Activated CD8-positive, alpha-beta memory T cell treated with anti-CD3 and anti-CD28 coated beads, Interleukin-2, amount 10 ng/mL, durations not matched to agents 7 days and 5 days (primary cell): ENCODE measurements at regions not wholly inside any gene's neighbourhood (a gene's known extent, or its start where the extent isn't known, plus 50 kb on each side); places are given as distances from the start of the nearest gene placed in this dataset.

Source experiments
- ATAC-seq: fragments of 150-1000 bp; cut with Tn5 transposase; one replicate; pipeline ENCODE4 v1.10.0; 2021; ENCODE audit warnings: moderate library complexity
- CTCF ChIA-PET: fragments of 350-600 bp; sonication (Branson Sonifier 250); formaldehyde crosslinking; loops from one replicate; lab custom pipeline; 2021; ENCODE audit warnings: antibody characterized with exemption; lab: Charles Lee
- DNase-seq: peaks from one replicate; pipeline ENCODE4 v3.0.0-alpha.2; 2020
- H3K27ac Mint-ChIP-seq: one replicate; pipeline ENCODE4 v1.8.0; 2021; ENCODE audit warnings: mild to moderate bottlenecking, mixed read lengths
- H3K27me3 Mint-ChIP-seq: one replicate; pipeline ENCODE4 v1.8.0; 2021; ENCODE audit warnings: mixed read lengths
- H3K36me3 Mint-ChIP-seq: one replicate; pipeline ENCODE4 v1.8.0; 2021; ENCODE audit warnings: mild to moderate bottlenecking, mixed read lengths
- H3K4me1 Mint-ChIP-seq: one replicate; pipeline ENCODE4 v1.8.0; 2021; ENCODE audit warnings: mixed read lengths
- H3K4me3 Mint-ChIP-seq: one replicate; pipeline ENCODE4 v1.8.0; 2021; ENCODE audit warnings: mild to moderate bottlenecking, moderate library complexity, mixed read lengths
- H3K9me3 Mint-ChIP-seq: one replicate; pipeline ENCODE4 v1.8.0; 2022; ENCODE audit warnings: low read depth, mixed read lengths

- H3K9me3 Mint-ChIP-seq = no peaks in the 10 kb centered on the region
- no peak overlapping the region for H3K27ac Mint-ChIP-seq
- no peak overlapping the region for H3K4me3 Mint-ChIP-seq
- CTCF ChIA-PET = no interaction called here
- no peak for DNase-seq
- no peaks in the 10 kb centered on the region for H3K4me1 Mint-ChIP-seq
- no peaks in the 10 kb centered on the region for H3K27me3 Mint-ChIP-seq
- ATAC-seq = no peak
- H3K36me3 Mint-ChIP-seq = no peaks in the 10 kb centered on the region
Measured at GRCh38 chr4:20496068-20496467, 204.2 kb upstream of the PACRGL start.

DNA sequence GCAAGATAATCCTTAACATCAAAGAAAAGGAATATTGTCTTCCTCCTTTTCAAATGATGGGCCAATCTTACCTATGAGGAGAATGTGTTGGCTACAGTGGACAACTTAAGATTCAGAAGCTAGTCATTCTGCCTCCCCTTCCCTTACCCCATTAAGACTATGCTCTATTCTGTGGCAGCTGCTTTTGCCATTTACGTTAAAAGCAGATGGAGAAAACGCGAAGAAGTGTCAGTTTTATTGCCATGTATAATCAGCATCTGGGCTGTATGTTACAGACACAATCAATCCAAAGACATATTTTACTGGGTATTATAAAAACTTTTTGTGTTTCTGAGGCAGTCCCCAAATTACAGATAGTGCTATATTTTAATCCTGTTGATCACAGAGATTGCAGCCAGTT, 196.1 kb upstream of the PACRGL start:
- Mint-ChIP-seq H3K4me1 (no peaks in the 10 kb centered on the region), H3K4me3 (no peak overlapping the region), H3K9me3 (no peaks in the 10 kb centered on the region), H3K36me3 (no peaks in the 10 kb centered on the region), H3K27me3 (no peaks in the 10 kb centered on the region), H3K27ac (no peak overlapping the region)
- ATAC-seq (no peak), DNase-seq (no peak)
- CTCF ChIA-PET = no interaction called here

GRCh38 chr4:20505927-20506326, 194.3 kb upstream of the PACRGL start:
- H3K27ac Mint-ChIP-seq = no peak overlapping the region
- no peaks in the 10 kb centered on the region for H3K9me3 Mint-ChIP-seq
- H3K27me3 Mint-ChIP-seq = no peaks in the 10 kb centered on the region
- no peaks in the 10 kb centered on the region for H3K4me1 Mint-ChIP-seq
- no peak overlapping the region for H3K4me3 Mint-ChIP-seq
- DNase-seq = no peak
- CTCF ChIA-PET = no interaction called here
- no peaks in the 10 kb centered on the region for H3K36me3 Mint-ChIP-seq
- ATAC-seq = no peak

DNA sequence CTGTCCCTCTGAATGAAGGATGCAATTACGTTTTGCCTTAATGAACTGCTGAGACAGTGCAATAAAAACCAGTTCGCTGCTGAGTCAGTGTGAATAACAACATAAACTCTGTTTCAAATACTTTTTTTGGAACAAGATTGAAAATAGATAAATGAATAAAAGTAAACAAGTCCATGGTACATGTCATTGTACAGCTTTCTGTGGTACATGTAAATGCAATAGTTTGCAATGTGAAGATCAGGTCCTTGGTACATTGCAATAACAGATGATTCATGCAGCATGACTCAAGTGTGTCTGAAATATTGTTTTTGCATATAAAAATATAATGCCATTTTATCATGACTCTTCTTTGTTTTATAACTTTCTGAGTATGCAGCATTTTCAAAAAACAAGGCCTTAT, 193.4 kb upstream of the PACRGL start:
- Mint-ChIP-seq H3K4me3 (no peak overlapping the region), H3K27ac (no peak overlapping the region), H3K27me3 (no peaks in the 10 kb centered on the region), H3K9me3 (no peaks in the 10 kb centered on the region), H3K4me1 (no peaks in the 10 kb centered on the region), H3K36me3 (no peaks in the 10 kb centered on the region)
- ATAC-seq (no peak), DNase-seq (no peak)
- CTCF ChIA-PET = no interaction called here

- Mint-ChIP-seq H3K4me1 (no peaks in the 10 kb centered on the region), H3K36me3 (no peaks in the 10 kb centered on the region), H3K27me3 (no peaks in the 10 kb centered on the region), H3K4me3 (no peak overlapping the region), H3K9me3 (no peaks in the 10 kb centered on the region), H3K27ac (no peak overlapping the region)
- CTCF ChIA-PET = no interaction called here
- no peak for ATAC-seq
- no peak for DNase-seq
Measured at GRCh38 chr4:20509315-20509714, 190.9 kb upstream of the PACRGL start.

DNA sequence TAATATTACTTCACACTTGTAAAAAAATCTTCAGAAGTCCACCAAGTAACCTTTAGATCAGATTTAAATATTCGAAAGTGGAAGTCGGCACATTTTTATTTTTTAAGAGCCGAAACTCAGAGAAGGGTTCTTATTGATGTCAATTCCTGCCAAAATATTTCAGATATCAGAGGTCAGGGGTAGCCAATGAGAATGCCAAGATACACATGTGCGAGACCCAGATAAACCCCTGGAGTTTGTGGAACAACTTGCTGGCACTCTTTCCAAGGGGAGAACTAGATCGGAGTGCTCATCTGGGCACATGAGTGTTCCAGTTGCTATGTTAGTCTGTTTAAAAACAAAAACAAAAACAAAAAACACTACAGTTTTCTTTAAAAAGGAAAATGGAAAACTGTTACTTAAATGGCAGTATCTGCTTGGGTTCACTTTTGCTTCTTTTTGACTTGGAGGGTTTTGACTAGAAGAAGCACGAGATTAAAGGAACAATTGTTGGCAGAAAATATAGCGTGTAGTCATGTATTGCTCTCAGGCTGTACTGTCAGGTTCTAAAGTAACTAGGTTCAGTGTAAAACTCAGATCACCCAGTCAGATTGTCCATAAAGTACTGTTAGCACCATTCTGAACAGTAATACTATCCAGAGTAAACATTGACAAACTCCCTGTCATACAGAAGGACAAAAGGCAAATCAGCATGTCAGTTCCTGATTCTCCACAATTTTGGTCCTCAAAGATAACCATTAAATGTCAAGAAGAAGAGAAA, 188.0 kb upstream of the PACRGL start:
- ATAC-seq (no peak), DNase-seq (no peak)
- H3K27ac Mint-ChIP-seq = no peak overlapping the region
- no peaks in the 10 kb centered on the region for H3K9me3 Mint-ChIP-seq
- CTCF ChIA-PET = no interaction called here
- H3K4me3 Mint-ChIP-seq = no peak overlapping the region
- no peaks in the 10 kb centered on the region for H3K4me1 Mint-ChIP-seq
- H3K27me3 Mint-ChIP-seq = no peaks in the 10 kb centered on the region
- no peaks in the 10 kb centered on the region for H3K36me3 Mint-ChIP-seq

- no peak overlapping the region for H3K4me3 Mint-ChIP-seq
- H3K4me1 Mint-ChIP-seq = no peaks in the 10 kb centered on the region
- no peaks in the 10 kb centered on the region for H3K9me3 Mint-ChIP-seq
- CTCF ChIA-PET = no interaction called here
- ATAC-seq = no peak
- H3K36me3 Mint-ChIP-seq = no peaks in the 10 kb centered on the region
- no peaks in the 10 kb centered on the region for H3K27me3 Mint-ChIP-seq
- H3K27ac Mint-ChIP-seq = no peak overlapping the region
- DNase-seq = no peak
Measured at GRCh38 chr4:20512985-20513384, 187.3 kb upstream of the PACRGL start.

DNA sequence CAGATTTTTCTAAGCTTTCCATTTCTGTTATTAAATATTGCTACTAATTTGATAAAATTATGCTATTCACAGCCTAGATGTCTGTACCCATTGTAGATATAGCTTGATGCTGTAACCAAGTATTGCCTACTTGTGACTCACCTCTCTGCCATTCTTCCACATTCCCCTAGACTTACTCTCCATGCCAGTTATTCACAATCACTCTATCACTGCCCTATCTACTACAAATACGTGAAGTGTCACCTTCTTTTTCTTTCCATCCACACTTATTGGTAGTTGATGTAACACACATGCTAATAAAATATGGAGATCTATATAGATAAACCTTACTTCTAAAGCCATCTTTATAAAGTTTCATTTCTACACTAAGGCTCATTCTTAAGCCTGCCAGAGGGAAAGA, 179.4 kb upstream of the PACRGL start:
- DNase-seq (no peak), ATAC-seq (no peak)
- Mint-ChIP-seq H3K4me3 (no peak overlapping the region), H3K27ac (no peak overlapping the region), H3K9me3 (no peaks in the 10 kb centered on the region), H3K27me3 (no peaks in the 10 kb centered on the region), H3K4me1 (no peaks in the 10 kb centered on the region), H3K36me3 (no peaks in the 10 kb centered on the region)
- CTCF ChIA-PET = interaction anchor here (0.6 kb wide), 1 partner anchor 16 kb away, joined by 4 read pairs; no protein-coding TSS in a partner anchor

DNA sequence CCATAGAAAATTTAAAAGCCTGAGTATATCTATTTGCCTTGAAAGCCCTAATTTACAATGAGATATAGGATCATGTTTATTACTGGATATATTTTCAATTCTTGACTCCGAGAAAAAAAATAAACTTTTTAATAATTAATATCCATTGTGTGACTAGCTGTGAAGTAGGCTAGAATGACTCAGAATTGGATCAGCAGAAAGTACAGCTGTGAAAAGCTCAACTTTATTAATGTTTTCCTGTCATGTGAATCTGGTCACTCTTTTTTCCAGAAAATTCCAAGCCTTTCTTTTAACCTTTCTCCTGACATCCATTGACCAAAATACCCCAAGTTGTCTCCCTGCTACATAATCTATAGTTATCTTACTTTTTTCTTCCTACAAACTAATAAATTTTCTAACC, 171.8 kb upstream of the PACRGL start:
- no peak overlapping the region for H3K27ac Mint-ChIP-seq
- no peaks in the 10 kb centered on the region for H3K9me3 Mint-ChIP-seq
- H3K4me3 Mint-ChIP-seq = no peak overlapping the region
- H3K4me1 Mint-ChIP-seq = no peaks in the 10 kb centered on the region
- ATAC-seq (no peak), DNase-seq (no peak)
- CTCF ChIA-PET = no interaction called here
- H3K36me3 Mint-ChIP-seq = no peaks in the 10 kb centered on the region
- H3K27me3 Mint-ChIP-seq = no peaks in the 10 kb centered on the region

- H3K36me3 Mint-ChIP-seq = no peaks in the 10 kb centered on the region
- ATAC-seq = no peak
- H3K9me3 Mint-ChIP-seq = no peaks in the 10 kb centered on the region
- no peak overlapping the region for H3K4me3 Mint-ChIP-seq
- no peak overlapping the region for H3K27ac Mint-ChIP-seq
- no peaks in the 10 kb centered on the region for H3K4me1 Mint-ChIP-seq
- CTCF ChIA-PET = no interaction called here
- DNase-seq = no peak
- no peaks in the 10 kb centered on the region for H3K27me3 Mint-ChIP-seq
Measured at GRCh38 chr4:20529691-20530090, 170.6 kb upstream of the PACRGL start.

GRCh38 chr4:20532116-20532790, 168.0 kb upstream of the PACRGL start:
- ATAC-seq = no peak
- H3K4me1 Mint-ChIP-seq = no peaks in the 10 kb centered on the region
- CTCF ChIA-PET = no interaction called here

DNA sequence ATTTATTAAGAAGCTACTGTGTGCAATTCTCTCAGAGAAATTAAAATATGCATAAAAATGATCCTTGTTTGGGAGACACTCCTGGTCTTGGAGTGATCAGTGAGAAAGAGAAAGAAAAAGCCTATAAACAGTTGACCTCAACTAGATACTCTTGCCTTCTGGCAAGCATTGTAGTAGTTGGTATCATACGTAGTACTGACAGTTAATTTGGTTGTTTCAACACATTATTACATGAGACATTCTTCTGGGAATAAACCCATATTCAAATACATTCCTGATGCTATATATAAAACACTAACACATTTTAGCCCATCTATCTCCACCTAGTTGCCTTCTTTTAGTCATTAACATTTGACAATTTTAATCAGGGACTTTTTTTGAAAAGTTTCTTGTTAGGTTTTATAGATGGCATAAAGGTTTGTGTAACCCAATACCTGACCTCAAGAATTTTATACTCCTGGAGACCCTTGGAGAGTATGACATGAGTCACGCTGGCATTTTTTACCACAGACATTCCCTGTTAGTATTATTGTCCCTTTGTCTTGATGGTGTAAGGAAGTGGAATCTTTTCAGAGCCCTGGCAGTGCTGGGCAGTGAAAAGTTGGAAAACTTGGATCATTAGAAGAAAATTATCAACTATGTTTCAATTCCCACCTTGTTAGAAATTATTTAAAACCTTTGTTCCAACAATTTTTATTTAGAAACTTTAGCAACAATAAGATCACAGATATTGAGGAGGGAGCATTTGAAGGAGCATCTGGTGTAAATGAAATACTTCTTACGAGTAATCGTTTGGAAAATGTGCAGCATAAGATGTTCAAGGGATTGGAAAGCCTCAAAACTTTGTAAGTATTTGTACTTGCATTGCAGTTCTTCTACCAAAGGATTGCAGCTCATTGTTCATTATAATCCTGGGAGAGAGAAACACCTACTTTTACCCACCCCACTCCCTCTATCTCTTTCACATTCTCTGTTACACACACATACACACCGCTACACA, 167.1 kb upstream of the PACRGL start:
- DNase-seq (no peak), ATAC-seq (no peak)
- H3K27me3 Mint-ChIP-seq = no peaks in the 10 kb centered on the region
- CTCF ChIA-PET = no interaction called here
- no peak overlapping the region for H3K27ac Mint-ChIP-seq
- no peak overlapping the region for H3K4me3 Mint-ChIP-seq
- H3K36me3 Mint-ChIP-seq = no peaks in the 10 kb centered on the region
- no peaks in the 10 kb centered on the region for H3K9me3 Mint-ChIP-seq
- H3K4me1 Mint-ChIP-seq = no peaks in the 10 kb centered on the region

More at GRCh38 chr4:20532116-20532790, 168.0 kb upstream of the PACRGL start:
- Mint-ChIP-seq H3K27me3 (no peaks in the 10 kb centered on the region), H3K9me3 (no peaks in the 10 kb centered on the region), H3K36me3 (no peaks in the 10 kb centered on the region), H3K27ac (no peak overlapping the region), H3K4me3 (no peak overlapping the region)
- no peak for DNase-seq

DNA sequence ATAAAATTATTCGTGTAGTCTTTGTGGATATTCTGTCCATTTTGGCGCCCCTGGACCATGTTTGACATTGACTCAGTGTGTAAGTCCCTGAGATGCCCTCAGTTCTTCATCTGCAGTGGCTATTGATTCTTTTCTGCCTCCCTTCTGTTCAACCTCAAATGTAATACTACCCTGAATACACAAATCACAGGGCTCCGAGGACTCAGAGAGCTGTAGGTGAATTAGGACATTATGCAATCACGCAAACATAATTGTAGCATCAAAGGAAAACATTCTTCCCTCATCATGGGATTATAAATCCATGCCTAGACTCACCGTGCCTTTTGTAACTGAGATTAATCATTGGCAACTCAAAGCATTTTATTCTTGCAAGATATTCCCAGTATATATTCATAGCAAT, 161.4 kb upstream of the PACRGL start:
- CTCF ChIA-PET = no interaction called here
- Mint-ChIP-seq H3K27ac (no peak overlapping the region), H3K9me3 (no peaks in the 10 kb centered on the region), H3K4me1 (no peaks in the 10 kb centered on the region), H3K36me3 (no peaks in the 10 kb centered on the region), H3K4me3 (no peak overlapping the region), H3K27me3 (peaks cover 5% of the 10 kb centered on the region)
- DNase-seq (no peak), ATAC-seq (no peak)
